ENCODE measurements at regions not wholly inside any gene's neighbourhood (a gene's known extent, or its start where the extent isn't known, plus 50 kb on each side); places are given as distances from the start of the nearest gene placed in this dataset.

- Histone ChIP-seq H3K4me3 (ENCODE audit: low read length) (no peak overlapping the region), H3K4me1 (ENCODE audit: insufficient read depth, low read length) (no peaks in the 10 kb centered on the region), H3K36me3 (ENCODE audit: insufficient read depth, low read length) (no peaks in the 10 kb centered on the region), H3K27me3 (ENCODE audit: control insufficient read depth in 1 of 2, insufficient read depth in 2 of 2, low read length in 2 of 2) (no peaks in the 10 kb centered on the region), H3K27ac (ENCODE audit: low read depth in 1 of 2, low read length in 2 of 2) (no peak overlapping the region), H3K9me3 (ENCODE audit: control insufficient read depth in 1 of 2, insufficient read depth in 1 of 2, low read length in 2 of 2) (no peaks in the 10 kb centered on the region)
- intact Hi-C loops (cut with DNase I, micrococcal nuclease): loop anchor here in 1 of 2 experiments (5.0 kb wide), 1 partner anchor 56 kb away; no protein-coding TSS in a partner anchor
- Mint-ChIP-seq H3K27ac (no peak overlapping the region), H3K4me3 (no peak overlapping the region), H3K4me1 (ENCODE audit: low read depth) (no peaks in the 10 kb centered on the region), H3K9me3 (no peaks in the 10 kb centered on the region), H3K36me3 (ENCODE audit: low read depth) (no peaks in the 10 kb centered on the region), H3K27me3 (no peaks in the 10 kb centered on the region)
- CTCF ChIA-PET: no interaction called here
- POLR2A ChIA-PET: no interaction called here
- TF ChIP-seq CTCF (IDR thresholded peaks at IDR 0.05): no peak
- no peak for DNase-seq
- no peak for ATAC-seq (ENCODE audit: poor library complexity)
Observed at GRCh38 chr1:244171241-244171985, 120.3 kb downstream of the ZBTB18 start.

- intact Hi-C loops (cut with DNase I, micrococcal nuclease): loop anchor here in 1 of 2 experiments (5.0 kb wide), 1 partner anchor 54 kb away; no protein-coding TSS in a partner anchor
- DNase-seq (no peak), ATAC-seq (ENCODE audit: poor library complexity) (no peak)
- Histone ChIP-seq H3K4me3 (ENCODE audit: low read length) (no peak overlapping the region), H3K27ac (ENCODE audit: low read depth in 1 of 2, low read length in 2 of 2) (no peak overlapping the region), H3K27me3 (ENCODE audit: control insufficient read depth in 1 of 2, insufficient read depth in 2 of 2, low read length in 2 of 2) (no peaks in the 10 kb centered on the region), H3K36me3 (ENCODE audit: insufficient read depth, low read length) (no peaks in the 10 kb centered on the region), H3K9me3 (ENCODE audit: control insufficient read depth in 1 of 2, insufficient read depth in 1 of 2, low read length in 2 of 2) (no peaks in the 10 kb centered on the region), H3K4me1 (ENCODE audit: insufficient read depth, low read length) (no peaks in the 10 kb centered on the region)
- POLR2A ChIA-PET: no interaction called here
- no peak overlapping the region for H3K4me3 Mint-ChIP-seq
- H3K27ac Mint-ChIP-seq: no peak overlapping the region
- H3K36me3 Mint-ChIP-seq (ENCODE audit: low read depth): no peaks in the 10 kb centered on the region
- CTCF ChIA-PET: no interaction called here
- H3K9me3 Mint-ChIP-seq: no peaks in the 10 kb centered on the region
- no peak for TF ChIP-seq CTCF (IDR thresholded peaks at IDR 0.05)
- H3K4me1 Mint-ChIP-seq (ENCODE audit: low read depth): no peaks in the 10 kb centered on the region
- H3K27me3 Mint-ChIP-seq: no peaks in the 10 kb centered on the region
Observed at GRCh38 chr1:244173240-244173639, 122.2 kb downstream of the ZBTB18 start.

- H3K36me3 Mint-ChIP-seq (ENCODE audit: low read depth): no peaks in the 10 kb centered on the region
- no peaks in the 10 kb centered on the region for H3K27me3 Mint-ChIP-seq
- Histone ChIP-seq H3K27ac (ENCODE audit: low read depth in 1 of 2, low read length in 2 of 2) (no peak overlapping the region), H3K36me3 (ENCODE audit: insufficient read depth, low read length) (no peaks in the 10 kb centered on the region), H3K4me3 (ENCODE audit: low read length) (no peak overlapping the region), H3K4me1 (ENCODE audit: insufficient read depth, low read length) (no peaks in the 10 kb centered on the region), H3K27me3 (ENCODE audit: control insufficient read depth in 1 of 2, insufficient read depth in 2 of 2, low read length in 2 of 2) (no peaks in the 10 kb centered on the region), H3K9me3 (ENCODE audit: control insufficient read depth in 1 of 2, insufficient read depth in 1 of 2, low read length in 2 of 2) (no peaks in the 10 kb centered on the region)
- DNase-seq: no peak
- ChIA-PET POLR2A (no interaction called here), CTCF (no interaction called here)
- no peak for TF ChIP-seq CTCF (IDR thresholded peaks at IDR 0.05)
- intact Hi-C loops (cut with DNase I, micrococcal nuclease): loop anchor here in 1 of 2 experiments (5.0 kb wide), 1 partner anchor 54 kb away; no protein-coding TSS in a partner anchor
- ATAC-seq (ENCODE audit: poor library complexity): no peak
- H3K9me3 Mint-ChIP-seq: no peaks in the 10 kb centered on the region
- no peaks in the 10 kb centered on the region for H3K4me1 Mint-ChIP-seq (ENCODE audit: low read depth)
- no peak overlapping the region for H3K4me3 Mint-ChIP-seq
- no peak overlapping the region for H3K27ac Mint-ChIP-seq
Observed at GRCh38 chr1:244173769-244174168, 122.7 kb downstream of the ZBTB18 start.

All from CD4-positive, alpha-beta T cell (primary cell).